ENCODE measurements at regions not wholly inside any gene's neighbourhood (a gene's known extent, or its start where the extent isn't known, plus 50 kb on each side); places are given as distances from the start of the nearest gene placed in this dataset.

- H3K4me3 ChIP-seq (ENCODE audit: low read depth, low read length) = no peak overlapping the region
- TF ChIP-seq CTCF (IDR thresholded peaks at IDR 0.05; ENCODE audit: low read depth, low read length) = no peak
These were observed 122.6 kb upstream of the RPS6KA2 start for GRCh38 chr6:166749666-166750065.

DNA sequence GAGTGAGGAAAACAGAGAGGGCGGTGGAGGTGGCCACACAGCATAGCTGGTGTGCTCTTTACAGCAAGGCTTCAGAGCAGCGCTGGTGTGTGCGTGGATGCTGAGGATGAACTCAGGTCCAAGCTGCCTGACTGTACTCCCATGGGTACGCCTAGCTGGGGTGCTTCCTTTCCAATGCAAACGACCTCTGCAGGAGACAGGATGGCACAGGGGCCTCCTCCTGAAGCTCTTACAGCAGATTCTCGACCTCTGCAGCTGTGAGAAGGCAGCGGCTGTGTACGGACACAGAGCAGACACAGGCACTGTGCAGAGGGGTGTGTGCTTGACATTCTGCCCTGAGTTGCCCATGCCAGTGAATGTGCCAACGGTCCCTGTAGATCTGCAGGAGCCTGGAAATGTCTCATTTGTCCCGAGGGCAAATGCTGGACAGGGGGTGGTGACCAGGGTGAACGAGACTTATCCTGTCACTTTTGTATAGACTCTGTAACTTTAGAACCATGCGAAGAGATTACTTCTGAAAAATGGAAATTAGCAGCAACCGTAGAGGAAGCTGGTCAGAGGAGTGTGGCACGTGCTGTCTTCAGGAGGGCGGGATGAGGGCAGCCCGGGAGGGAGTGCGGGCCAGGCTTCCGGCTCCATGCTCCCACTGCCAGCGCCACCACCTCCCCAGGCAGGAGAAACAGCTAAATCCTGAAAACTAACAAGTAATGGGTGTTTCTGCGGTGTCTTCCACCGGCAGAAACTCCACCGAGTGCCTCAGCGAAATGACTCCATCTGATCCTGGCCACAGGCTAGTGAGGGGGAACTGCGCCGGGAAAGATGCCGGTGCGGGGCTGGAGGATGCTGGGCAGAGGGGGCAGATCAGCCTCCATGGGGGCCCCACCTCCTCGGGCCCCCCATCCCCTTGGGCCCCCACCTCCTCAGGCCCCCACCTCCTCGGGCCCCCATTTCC, 120.9 kb upstream of the RPS6KA2 start:
- no peak for TF ChIP-seq CTCF (IDR thresholded peaks at IDR 0.05; ENCODE audit: low read depth, low read length)
- H3K4me3 ChIP-seq (ENCODE audit: low read depth, low read length) = no peak overlapping the region

GRCh38 chr6:166745801-166746668, 119.0 kb upstream of the RPS6KA2 start:
- TF ChIP-seq CTCF (IDR thresholded peaks at IDR 0.05; ENCODE audit: low read depth, low read length) = no peak
- no peak overlapping the region for H3K4me3 ChIP-seq (ENCODE audit: low read depth, low read length)

DNA sequence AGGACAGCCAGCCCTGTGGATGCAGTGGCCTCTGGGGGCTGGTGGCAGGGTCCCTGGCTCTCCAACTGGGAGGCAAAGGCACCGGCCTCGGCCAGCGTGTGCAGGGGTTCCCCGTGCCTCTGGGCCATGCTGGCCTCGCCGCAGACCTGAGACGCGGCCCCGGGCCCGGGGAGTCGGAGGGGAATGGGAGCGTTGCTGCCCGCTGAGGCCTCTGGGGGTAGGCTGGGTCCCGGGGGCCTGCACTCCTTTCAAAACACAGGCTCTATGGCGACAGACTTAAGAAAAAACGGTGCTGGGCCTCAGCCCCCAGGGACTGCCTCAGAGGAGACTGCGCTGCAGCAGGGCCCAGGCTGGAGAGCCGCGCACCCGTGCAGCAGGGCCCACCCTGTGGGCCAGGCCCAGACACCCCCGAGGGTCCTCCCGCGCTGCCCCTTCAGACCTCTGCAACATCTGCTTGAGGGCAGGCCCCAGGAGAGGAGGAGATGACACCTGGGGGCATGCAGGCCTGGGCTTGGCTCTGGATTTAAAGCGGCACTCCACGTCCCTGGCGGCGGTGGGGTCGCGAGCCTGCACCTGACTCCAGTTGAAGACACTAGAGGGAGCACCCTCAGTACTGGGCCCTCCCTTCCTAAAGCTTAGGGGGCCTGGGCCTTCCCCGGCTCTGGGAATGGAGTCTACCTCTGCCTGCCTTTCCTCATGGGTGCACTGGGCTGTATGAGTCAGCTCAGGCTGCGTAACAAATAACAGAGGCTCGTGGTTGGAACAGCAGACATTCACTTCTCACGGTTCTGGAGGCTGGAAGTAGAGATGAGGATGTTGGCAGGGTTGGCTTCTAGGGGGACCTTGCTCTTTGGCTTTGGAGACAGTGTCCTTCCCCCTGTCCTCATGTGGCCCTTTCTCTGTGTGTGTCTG, 117.4 kb upstream of the RPS6KA2 start:
- no peak overlapping the region for H3K4me3 ChIP-seq (ENCODE audit: low read depth, low read length)
- TF ChIP-seq CTCF (IDR thresholded peaks at IDR 0.05; ENCODE audit: low read depth, low read length) = no peak

DNA sequence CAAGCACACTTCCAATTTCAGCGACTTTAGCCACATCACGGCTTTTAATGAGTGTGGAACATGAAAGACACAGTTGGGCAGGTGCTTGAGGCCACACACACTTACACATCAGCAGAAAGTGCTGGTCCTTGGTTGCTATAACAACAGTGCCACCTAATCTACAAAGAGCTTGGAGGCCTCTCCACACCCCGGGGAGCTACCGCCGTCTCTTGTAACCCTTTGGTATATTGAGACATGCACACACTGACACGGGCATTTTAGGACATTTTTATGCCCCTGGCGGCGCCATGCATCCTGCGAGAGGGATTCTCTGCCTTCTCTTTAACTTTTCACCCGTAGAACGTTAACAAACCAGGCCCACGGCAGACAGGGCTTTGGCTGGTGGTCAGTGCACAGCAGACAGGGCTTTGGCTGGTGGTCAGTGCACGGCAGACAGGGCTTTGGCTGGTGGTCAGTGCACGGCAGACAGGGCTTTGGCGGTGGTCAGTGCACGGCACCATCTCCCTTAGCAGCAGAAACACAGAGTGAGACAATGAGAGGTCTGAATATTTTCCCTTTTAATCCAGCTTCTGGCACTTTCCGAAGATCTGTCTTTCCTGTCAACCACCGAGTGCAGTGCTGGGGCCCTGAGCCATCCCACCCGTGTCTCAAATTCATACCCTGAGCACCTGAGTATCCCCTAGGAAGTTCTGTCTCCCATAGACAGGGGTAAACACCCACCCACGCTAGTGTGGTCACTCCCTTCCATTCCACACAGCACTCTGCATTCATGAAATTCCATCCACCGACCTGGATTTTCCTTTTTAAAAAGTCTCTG, 116.6 kb upstream of the RPS6KA2 start:
- no peak overlapping the region for H3K4me3 ChIP-seq (ENCODE audit: low read depth, low read length)
- no peak for TF ChIP-seq CTCF (IDR thresholded peaks at IDR 0.05; ENCODE audit: low read depth, low read length)

DNA sequence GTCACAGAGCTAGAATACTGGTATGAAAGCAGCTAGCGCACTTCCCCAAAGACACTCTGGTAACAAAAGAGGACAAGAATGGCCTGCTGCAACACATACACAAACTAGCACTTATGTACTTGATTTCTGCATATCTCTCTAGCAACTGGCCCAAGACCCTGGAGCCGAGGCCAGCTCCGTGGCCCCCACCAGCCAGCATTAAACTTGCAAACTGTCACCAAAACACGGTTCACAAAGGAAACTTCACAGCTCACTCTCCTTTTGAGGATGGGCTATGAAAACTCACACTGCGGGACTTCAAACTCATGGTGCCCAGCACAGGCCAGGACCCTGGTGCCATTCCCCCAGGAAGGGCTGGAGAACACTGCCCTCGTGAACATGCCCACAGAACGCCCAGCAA, 115.9 kb upstream of the RPS6KA2 start:
- H3K4me3 ChIP-seq (ENCODE audit: low read depth, low read length) = no peak overlapping the region
- no peak for TF ChIP-seq CTCF (IDR thresholded peaks at IDR 0.05; ENCODE audit: low read depth, low read length)
